Transverse colon (tissue), 4 donors: ENCODE measurements at regions not wholly inside any gene's neighbourhood (a gene's known extent, or its start where the extent isn't known, plus 50 kb on each side); places are given as distances from the start of the nearest gene placed in this dataset.

Experiments used
- DNase-seq: peaks from one replicate; pipeline ENCODE4 v3.0.0-alpha.2; 2019
- H3K27ac ChIP-seq, 4 donors: fragments of 200-600 bp; sonication (generic); 2 replicates each; pipeline ENCODE4 v1.5.1; 2016 to 2018; ENCODE audit warnings: inconsistent platforms in 4 of 4
- H3K27me3 ChIP-seq: fragments of 200-600 bp; sonication (generic); 2 replicates; pipeline ENCODE4 v1.5.1; 2017; ENCODE audit warnings: inconsistent platforms
- H3K36me3 ChIP-seq, 4 donors: fragments of 200-600 bp; sonication (generic); 2 replicates each; pipeline ENCODE4 v1.5.1; 2017 to 2019; ENCODE audit warnings: inconsistent platforms in 4 of 4
- H3K4me1 ChIP-seq, 4 donors: fragments of 200-600 bp; sonication (generic); 2 replicates each; pipeline ENCODE4 v1.5.1; 2017 to 2020; ENCODE audit warnings: inconsistent platforms in 4 of 4
- H3K4me3 ChIP-seq, 4 donors: fragments of 200-600 bp; sonication (generic); 1 replicate in 1 of 4; 2 replicates in 3 of 4; pipeline versions ENCODE4 v1.5.1 to v1.6.1; 2017 to 2019; ENCODE audit warnings: inconsistent platforms in 4 of 4
- H3K9me3 ChIP-seq, 2 donors: fragments of 200-600 bp; sonication (generic); 2 replicates each; pipeline ENCODE4 v1.5.1; 2017 to 2019; ENCODE audit warnings: inconsistent platforms in 2 of 2
- EP300 ChIP-seq: sonication (generic); formaldehyde crosslinking; IDR thresholded peaks from one replicate; pipeline ENCODE4 v1.6.1; 2017; ENCODE audit warnings: antibody characterized with exemption, low read depth
- POLR2A ChIP-seq: fragments of 450-650 bp; IDR thresholded peaks from one replicate; pipeline ENCODE4 v1.6.1; 2016; ENCODE audit warnings: antibody characterized with exemption, mild to moderate bottlenecking, moderate library complexity
- POLR2AphosphoS5 ChIP-seq, 3 donors: sonication (generic); formaldehyde crosslinking; IDR thresholded peaks; one replicate each; pipeline ENCODE4 v1.6.1; 2016; ENCODE audit warnings: antibody characterized with exemption in 3 of 3
- WGBS, 2 donors: methylation state at CpG; one replicate each; pipeline ENCODE4 v1.1.5; 2018; ENCODE audit warnings: low coverage in 1 of 2; 5-methylcytosine and 5-hydroxymethylcytosine counted together
- in situ Hi-C, 4 donors: fragments of 200-750 bp; cut with MboI; loops; one replicate each; pipeline versions ENCODE4 v1.15.0 to v1.15.1; 2017; ENCODE audit warnings: low sequenced_read_pairs in 3 of 4, low pct_ligation_motif_present in 1 of 4, low pct_unique_long_range_greater_than_20kb in 1 of 4
- intact Hi-C: fragments of 100-400 bp; cut with DNase I; formaldehyde crosslinking; loops from one replicate; pipeline ENCODE4 v1.15.1; 2023; ENCODE audit warnings: low total_unique reads
- TF ChIP-seq, protein P1 (sequence below), 5 experiments: fragments of 200-600 bp in 3 of 5; fragments of 450-650 bp in 2 of 5; sonication (generic) in 3 of 5; IDR thresholded peaks; 1 replicate in 2 of 5; 2 replicates in 3 of 5; pipeline ENCODE4 v1.5.1; 2016 to 2017; ENCODE audit warnings: antibody characterized with exemption in 5 of 5, inconsistent platforms in 3 of 5, mild to moderate bottlenecking in 2 of 5, moderate library complexity in 1 of 5

- no peak for TF ChIP-seq POLR2AphosphoS5 (IDR thresholded peaks at IDR 0.05)
- TF ChIP-seq POLR2A = no peak
- TF ChIP-seq, protein P1, sequence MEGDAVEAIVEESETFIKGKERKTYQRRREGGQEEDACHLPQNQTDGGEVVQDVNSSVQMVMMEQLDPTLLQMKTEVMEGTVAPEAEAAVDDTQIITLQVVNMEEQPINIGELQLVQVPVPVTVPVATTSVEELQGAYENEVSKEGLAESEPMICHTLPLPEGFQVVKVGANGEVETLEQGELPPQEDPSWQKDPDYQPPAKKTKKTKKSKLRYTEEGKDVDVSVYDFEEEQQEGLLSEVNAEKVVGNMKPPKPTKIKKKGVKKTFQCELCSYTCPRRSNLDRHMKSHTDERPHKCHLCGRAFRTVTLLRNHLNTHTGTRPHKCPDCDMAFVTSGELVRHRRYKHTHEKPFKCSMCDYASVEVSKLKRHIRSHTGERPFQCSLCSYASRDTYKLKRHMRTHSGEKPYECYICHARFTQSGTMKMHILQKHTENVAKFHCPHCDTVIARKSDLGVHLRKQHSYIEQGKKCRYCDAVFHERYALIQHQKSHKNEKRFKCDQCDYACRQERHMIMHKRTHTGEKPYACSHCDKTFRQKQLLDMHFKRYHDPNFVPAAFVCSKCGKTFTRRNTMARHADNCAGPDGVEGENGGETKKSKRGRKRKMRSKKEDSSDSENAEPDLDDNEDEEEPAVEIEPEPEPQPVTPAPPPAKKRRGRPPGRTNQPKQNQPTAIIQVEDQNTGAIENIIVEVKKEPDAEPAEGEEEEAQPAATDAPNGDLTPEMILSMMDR (IDR thresholded peaks at IDR 0.05) = no peak
- TF ChIP-seq EP300 = no peak
- Histone ChIP-seq H3K4me3 (no peak overlapping the region), H3K4me1 (no peaks in the 10 kb centered on the region), H3K36me3 (no peaks in the 10 kb centered on the region), H3K27me3 (no peaks in the 10 kb centered on the region), H3K9me3 (no peaks in the 10 kb centered on the region), H3K27ac (no peak overlapping the region)
- 75% methylated on average over 2 of the region's 2 CpGs; no CpG with 5 or more reads in 1 of the 2 donors for WGBS, 2 donors
- DNase-seq = no peak
- intact Hi-C loops = no loop called here
- in situ Hi-C loops = no loop called here
Observed at GRCh38 chrY:19824136-19824535, 79.6 kb upstream of the KDM5D start.

- no peaks in the 10 kb centered on the region for H3K36me3 ChIP-seq
- in situ Hi-C loops = no loop called here
Observed at GRCh38 chrY:19818546-19818945, 74.0 kb upstream of the KDM5D start.

DNA sequence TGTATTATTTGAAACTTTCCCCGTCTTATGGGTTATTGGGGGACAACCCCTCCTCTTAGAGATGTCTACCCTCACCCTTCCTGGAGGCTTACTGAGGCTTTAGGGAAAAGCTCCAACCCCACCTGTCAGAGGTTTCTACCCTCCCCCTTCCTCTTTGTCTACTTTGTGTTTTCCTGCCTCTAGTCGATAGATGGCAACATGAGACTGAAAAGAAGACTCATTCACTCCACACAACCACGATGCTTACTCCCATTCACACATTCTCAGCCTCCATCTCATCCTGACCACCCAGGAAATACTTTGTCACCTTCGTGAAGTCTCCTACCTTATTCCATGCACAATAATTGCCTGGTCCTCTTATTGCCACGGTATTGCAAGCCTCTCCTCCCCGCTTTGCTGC is 72.4 kb upstream of the KDM5D start:
- DNase-seq = no peak
- no peaks in the 10 kb centered on the region for H3K4me1 ChIP-seq
- H3K9me3 ChIP-seq = no peaks in the 10 kb centered on the region
- H3K27ac ChIP-seq = no peak overlapping the region
- no CpG with 5 or more reads among the region's 6 CpGs for WGBS, 2 donors
- H3K36me3 ChIP-seq = no peaks in the 10 kb centered on the region
- H3K27me3 ChIP-seq = no peaks in the 10 kb centered on the region
- TF ChIP-seq EP300 (no peak), POLR2AphosphoS5 (IDR thresholded peaks at IDR 0.05) (no peak), POLR2A (no peak)
- TF ChIP-seq, protein P1 (IDR thresholded peaks at IDR 0.05) = no peak
- in situ Hi-C loops = no loop called here
- intact Hi-C loops = no loop called here
- H3K4me3 ChIP-seq = no peak overlapping the region

More at GRCh38 chrY:19818546-19818945, 74.0 kb upstream of the KDM5D start:
- intact Hi-C loops = no loop called here
- TF ChIP-seq POLR2AphosphoS5 (IDR thresholded peaks at IDR 0.05) = no peak
- no peak for TF ChIP-seq POLR2A
- TF ChIP-seq, protein P1 (IDR thresholded peaks at IDR 0.05) = no peak
- TF ChIP-seq EP300 = no peak
- Histone ChIP-seq H3K4me1 (no peaks in the 10 kb centered on the region), H3K4me3 (no peak overlapping the region), H3K9me3 (no peaks in the 10 kb centered on the region), H3K27ac (no peak overlapping the region), H3K27me3 (no peaks in the 10 kb centered on the region)
- no peak for DNase-seq

DNA sequence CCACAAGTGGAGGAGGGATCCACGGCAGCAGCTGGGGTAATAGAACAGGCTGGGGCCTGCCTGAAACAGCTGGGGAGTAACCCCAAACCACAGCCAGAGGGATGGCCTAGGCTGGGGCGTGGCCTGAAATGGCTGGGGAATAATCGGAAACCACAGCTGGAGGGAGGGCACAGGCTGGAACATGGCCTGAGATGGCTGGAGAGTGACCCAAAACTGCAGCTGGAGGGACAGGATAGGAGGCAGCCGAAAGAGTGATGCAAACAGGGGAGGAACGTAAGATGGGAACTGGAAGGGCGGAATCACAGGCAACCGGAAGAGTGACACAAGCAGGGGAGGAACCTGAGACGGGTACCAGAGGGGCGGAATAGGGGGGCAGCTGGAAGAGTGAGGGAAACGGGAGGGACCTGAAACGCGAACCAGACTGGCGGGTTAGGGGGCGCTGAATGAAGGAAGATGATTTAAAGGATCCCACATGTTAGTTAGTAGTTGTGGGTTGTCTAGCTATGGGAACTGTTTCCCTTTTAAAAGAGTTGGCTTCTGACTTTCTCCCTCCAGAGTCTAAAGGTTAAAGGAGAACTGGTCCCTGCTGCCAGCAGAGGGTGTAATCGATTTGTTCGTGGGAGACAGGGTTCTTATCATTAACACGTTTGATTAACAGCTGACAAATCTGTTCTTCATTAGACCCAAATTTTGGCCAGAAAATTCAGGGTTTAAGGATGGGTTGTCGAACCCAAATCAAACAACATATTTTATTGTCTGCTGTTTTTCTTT is 71.7 kb upstream of the KDM5D start:
- 48% methylated on average over 5 of the region's 18 CpGs; no CpG with 5 or more reads in 1 of the 2 donors for WGBS, 2 donors
- no peak overlapping the region for H3K4me3 ChIP-seq
- no peaks in the 10 kb centered on the region for H3K4me1 ChIP-seq
- no peak for DNase-seq
- intact Hi-C loops = no loop called here
- no peaks in the 10 kb centered on the region for H3K27me3 ChIP-seq
- H3K27ac ChIP-seq = no peak overlapping the region
- in situ Hi-C loops = no loop called here
- TF ChIP-seq, protein P1 (IDR thresholded peaks at IDR 0.05) = no peak
- TF ChIP-seq EP300 (no peak), POLR2A (no peak), POLR2AphosphoS5 (IDR thresholded peaks at IDR 0.05) (no peak)
- H3K9me3 ChIP-seq = no peaks in the 10 kb centered on the region
- no peaks in the 10 kb centered on the region for H3K36me3 ChIP-seq
